ENCODE measurements at regions not wholly inside any gene's neighbourhood (a gene's known extent, or its start where the extent isn't known, plus 50 kb on each side); places are given as distances from the start of the nearest gene placed in this dataset.

DNA sequence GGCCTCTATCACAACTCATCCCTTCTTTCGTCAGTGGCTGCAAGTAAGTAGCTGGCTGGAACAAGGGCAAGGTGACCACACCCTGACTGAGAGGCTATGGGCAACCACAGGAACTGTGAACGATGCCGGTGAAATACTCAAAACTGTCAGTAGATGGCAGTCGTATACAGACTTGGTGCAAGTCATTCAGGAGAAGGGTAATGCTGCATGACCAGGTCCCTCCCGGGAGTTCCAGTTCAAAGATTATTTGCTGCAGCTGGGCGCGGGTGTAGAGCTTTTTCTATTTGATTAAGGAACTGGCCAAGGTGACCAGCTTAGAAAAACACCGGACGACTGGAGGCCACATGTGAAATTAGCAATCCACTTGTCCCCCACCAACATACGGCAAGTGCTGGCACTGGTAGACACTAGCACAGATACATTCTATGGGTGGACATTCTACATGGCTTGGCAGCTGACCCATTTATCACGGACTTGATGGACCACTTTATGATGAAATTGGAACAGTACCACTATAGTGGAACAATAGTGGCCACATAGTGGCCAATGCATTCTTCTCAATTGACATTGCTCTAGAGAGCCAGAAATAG, 726.6 kb downstream of the TRAM1L1 start:
- Mint-ChIP-seq H3K36me3 (no peaks in the 10 kb centered on the region), H3K27ac (no peak overlapping the region), H3K9me3 (peaks cover 0 to 5% (median 0%) of the 10 kb centered on the region in 5 donors), H3K27me3 (no peaks in the 10 kb centered on the region), H3K4me3 (no peak overlapping the region), H3K4me1 (no peaks in the 10 kb centered on the region)
- Histone ChIP-seq H3K9me3 (ENCODE audit: low read length) (no peaks in the 10 kb centered on the region), H3K4me3 (ENCODE audit: low read length) (no peak overlapping the region), H3K27ac (ENCODE audit: low read depth, low read length) (no peak overlapping the region), H3K27me3 (ENCODE audit: insufficient read depth, low read length, poor library complexity, severe bottlenecking) (no peaks in the 10 kb centered on the region), H3K36me3 (ENCODE audit: insufficient read depth, low read length) (no peaks in the 10 kb centered on the region), H3K4me1 (ENCODE audit: insufficient read depth, low read length) (no peaks in the 10 kb centered on the region)
- ChIA-PET POLR2A (no interaction called here), CTCF (no interaction called here)
- DNase-seq: no peak

DNA sequence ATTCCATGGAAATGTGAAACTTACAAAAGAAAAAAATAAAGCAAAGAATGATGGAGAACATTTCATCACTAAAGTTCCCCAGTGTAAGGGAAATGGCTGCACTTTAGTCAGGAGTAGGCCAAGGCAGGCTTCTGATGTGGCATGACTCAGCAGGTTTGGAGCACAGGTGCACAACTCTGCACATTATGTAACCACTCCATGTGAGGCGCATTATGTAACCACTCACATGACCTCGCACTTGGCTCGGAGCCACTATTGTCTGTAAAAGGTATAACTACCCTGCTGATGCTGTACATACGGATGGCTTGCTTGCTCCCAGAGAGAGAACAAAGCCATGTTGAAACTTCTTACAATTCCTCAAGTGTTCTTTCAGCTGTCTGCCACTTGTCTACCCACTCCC, 727.6 kb downstream of the TRAM1L1 start:
- Mint-ChIP-seq H3K4me1 (no peaks in the 10 kb centered on the region), H3K27ac (no peak overlapping the region), H3K36me3 (no peaks in the 10 kb centered on the region), H3K27me3 (no peaks in the 10 kb centered on the region), H3K9me3 (peaks cover 0 to 5% (median 0%) of the 10 kb centered on the region in 5 donors), H3K4me3 (no peak overlapping the region)
- ChIA-PET CTCF (no interaction called here), POLR2A (no interaction called here)
- Histone ChIP-seq H3K4me1 (ENCODE audit: insufficient read depth, low read length) (no peaks in the 10 kb centered on the region), H3K27me3 (ENCODE audit: insufficient read depth, low read length, poor library complexity, severe bottlenecking) (no peaks in the 10 kb centered on the region), H3K36me3 (ENCODE audit: insufficient read depth, low read length) (no peaks in the 10 kb centered on the region), H3K4me3 (ENCODE audit: low read length) (no peak overlapping the region), H3K27ac (ENCODE audit: low read depth, low read length) (no peak overlapping the region), H3K9me3 (ENCODE audit: low read length) (no peaks in the 10 kb centered on the region)
- no peak for DNase-seq

DNA sequence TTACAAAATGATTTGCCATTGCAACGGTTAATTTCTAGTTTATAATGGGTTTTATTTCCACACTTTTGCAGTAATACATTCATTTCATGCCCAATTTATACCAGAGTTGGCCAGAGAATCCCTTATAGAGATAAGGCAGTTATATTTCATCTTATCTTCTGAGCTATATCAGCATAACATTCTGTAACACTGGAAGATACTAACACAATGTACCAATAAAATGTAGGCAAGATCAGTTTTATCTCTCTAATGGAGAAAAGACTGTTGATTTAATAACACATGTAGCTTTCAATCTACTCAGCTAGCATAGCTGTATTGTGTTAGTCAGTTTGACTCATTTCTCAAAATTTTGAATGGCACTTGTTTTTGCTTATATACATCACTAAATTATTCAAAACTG, 738.6 kb downstream of the TRAM1L1 start:
- Histone ChIP-seq H3K4me3 (ENCODE audit: low read length) (no peak overlapping the region), H3K4me1 (ENCODE audit: insufficient read depth, low read length) (no peaks in the 10 kb centered on the region), H3K36me3 (ENCODE audit: insufficient read depth, low read length) (no peaks in the 10 kb centered on the region), H3K9me3 (ENCODE audit: low read length) (no peaks in the 10 kb centered on the region), H3K27ac (ENCODE audit: low read depth, low read length) (no peak overlapping the region), H3K27me3 (ENCODE audit: insufficient read depth, low read length, poor library complexity, severe bottlenecking) (no peaks in the 10 kb centered on the region)
- H3K4me1 Mint-ChIP-seq: no peaks in the 10 kb centered on the region
- DNase-seq: no peak
- no peak overlapping the region for H3K4me3 Mint-ChIP-seq
- H3K9me3 Mint-ChIP-seq: peaks cover 0 to 17% (median 3%) of the 10 kb centered on the region in 5 donors
- H3K27me3 Mint-ChIP-seq: no peaks in the 10 kb centered on the region
- H3K27ac Mint-ChIP-seq: no peak overlapping the region
- ChIA-PET POLR2A (no interaction called here), CTCF (no interaction called here)
- peaks cover 0 to 2% (median 0%) of the 10 kb centered on the region in 3 donors for H3K36me3 Mint-ChIP-seq

DNA sequence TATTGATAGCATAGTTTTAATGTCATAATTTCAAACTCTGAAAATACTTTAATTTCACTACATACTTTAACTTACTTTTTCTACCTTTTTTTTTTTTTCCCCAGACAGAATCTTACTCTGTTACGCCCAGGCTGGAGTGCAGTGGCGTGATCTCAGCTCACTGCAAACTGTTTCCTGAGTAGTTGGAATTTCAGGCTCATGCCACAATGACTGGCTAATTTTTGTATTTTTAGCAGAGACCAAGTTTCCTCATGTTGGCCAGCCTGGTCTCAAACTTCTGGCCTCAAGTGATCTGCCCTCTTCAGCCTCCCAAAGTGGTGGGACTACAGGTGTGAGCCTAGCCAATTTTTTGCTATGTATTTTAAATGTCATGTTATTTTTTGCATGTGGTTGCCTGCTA, 741.6 kb downstream of the TRAM1L1 start:
- H3K4me3 Mint-ChIP-seq: no peak overlapping the region
- Histone ChIP-seq H3K4me3 (ENCODE audit: low read length) (no peak overlapping the region), H3K36me3 (ENCODE audit: insufficient read depth, low read length) (no peaks in the 10 kb centered on the region), H3K4me1 (ENCODE audit: insufficient read depth, low read length) (no peaks in the 10 kb centered on the region), H3K9me3 (ENCODE audit: low read length) (no peaks in the 10 kb centered on the region), H3K27ac (ENCODE audit: low read depth, low read length) (no peak overlapping the region), H3K27me3 (ENCODE audit: insufficient read depth, low read length, poor library complexity, severe bottlenecking) (no peaks in the 10 kb centered on the region)
- no peak overlapping the region for H3K27ac Mint-ChIP-seq
- ChIA-PET CTCF (no interaction called here), POLR2A (no interaction called here)
- peaks cover 0 to 7% (median 0%) of the 10 kb centered on the region in 5 donors for H3K9me3 Mint-ChIP-seq
- H3K27me3 Mint-ChIP-seq: no peaks in the 10 kb centered on the region
- peaks cover 0 to 2% (median 0%) of the 10 kb centered on the region in 3 donors for H3K36me3 Mint-ChIP-seq
- no peak for DNase-seq
- H3K4me1 Mint-ChIP-seq: no peaks in the 10 kb centered on the region

DNA sequence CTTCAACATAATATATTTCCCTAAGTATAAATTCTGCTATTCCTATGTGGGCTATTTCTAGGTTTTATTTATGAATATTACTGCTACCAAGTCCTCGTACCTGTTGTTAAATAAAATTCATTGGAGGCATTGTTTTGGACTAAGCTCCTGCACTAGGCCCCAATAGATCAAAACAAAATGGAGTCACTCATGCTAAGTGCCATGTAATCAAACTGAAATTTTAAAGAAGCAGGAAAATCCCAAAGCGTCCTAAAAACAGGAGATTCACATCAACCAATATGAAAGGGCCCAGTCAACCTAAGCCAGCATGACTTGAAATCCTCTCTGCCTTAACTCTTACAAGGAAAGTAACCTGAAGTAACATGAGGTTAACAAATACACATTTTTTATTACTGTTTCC, 743.2 kb downstream of the TRAM1L1 start:
- no peak overlapping the region for H3K4me3 Mint-ChIP-seq

DNA sequence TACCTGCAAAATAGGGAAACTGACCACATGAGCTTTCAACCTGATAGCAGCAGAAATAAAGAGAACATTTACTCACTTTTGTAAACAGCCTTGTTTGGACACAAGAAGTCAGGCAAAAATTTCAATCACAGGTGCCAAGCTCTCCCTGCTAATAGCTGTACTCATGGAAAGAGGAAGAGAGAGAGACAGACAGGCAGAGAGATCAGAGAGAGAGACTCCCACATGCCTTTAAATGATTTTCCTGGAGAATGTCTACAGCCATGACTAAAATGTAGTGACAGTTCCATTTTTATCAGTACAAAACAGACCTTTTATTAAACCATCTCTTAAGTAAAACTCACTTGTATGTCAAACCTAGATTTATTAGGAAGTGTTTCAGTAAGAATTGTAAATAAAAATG, 752.9 kb downstream of the TRAM1L1 start:
- no peak for DNase-seq
- Histone ChIP-seq H3K36me3 (ENCODE audit: insufficient read depth, low read length) (no peaks in the 10 kb centered on the region), H3K4me1 (ENCODE audit: insufficient read depth, low read length) (no peaks in the 10 kb centered on the region), H3K27ac (ENCODE audit: low read depth, low read length) (no peak overlapping the region), H3K9me3 (ENCODE audit: low read length) (no peaks in the 10 kb centered on the region), H3K4me3 (ENCODE audit: low read length) (no peak overlapping the region), H3K27me3 (ENCODE audit: insufficient read depth, low read length, poor library complexity, severe bottlenecking) (no peaks in the 10 kb centered on the region)
- H3K36me3 Mint-ChIP-seq: no peaks in the 10 kb centered on the region
- POLR2A ChIA-PET: no interaction called here
- no peaks in the 10 kb centered on the region for H3K27me3 Mint-ChIP-seq
- peaks cover 0 to 8% (median 0%) of the 10 kb centered on the region in 5 donors for H3K9me3 Mint-ChIP-seq
- CTCF ChIA-PET: no interaction called here
- H3K27ac Mint-ChIP-seq: no peak overlapping the region
- H3K4me3 Mint-ChIP-seq: no peak overlapping the region
- H3K4me1 Mint-ChIP-seq: no peaks in the 10 kb centered on the region

More for the DNA sequence above, 743.2 kb downstream of the TRAM1L1 start:
- Mint-ChIP-seq H3K27me3 (no peaks in the 10 kb centered on the region), H3K9me3 (peaks cover 0 to 10% (median 0%) of the 10 kb centered on the region in 5 donors), H3K27ac (no peak overlapping the region), H3K36me3 (no peaks in the 10 kb centered on the region), H3K4me1 (no peaks in the 10 kb centered on the region)
- no peaks in the 10 kb centered on the region for H3K27me3 ChIP-seq (ENCODE audit: insufficient read depth, low read length, poor library complexity, severe bottlenecking)
- POLR2A ChIA-PET: no interaction called here
- H3K27ac ChIP-seq (ENCODE audit: low read depth, low read length): no peak overlapping the region
- no peak overlapping the region for H3K4me3 ChIP-seq (ENCODE audit: low read length)
- no peaks in the 10 kb centered on the region for H3K9me3 ChIP-seq (ENCODE audit: low read length)
- H3K4me1 ChIP-seq (ENCODE audit: insufficient read depth, low read length): no peaks in the 10 kb centered on the region
- no peak for DNase-seq
- H3K36me3 ChIP-seq (ENCODE audit: insufficient read depth, low read length): no peaks in the 10 kb centered on the region
- CTCF ChIA-PET: no interaction called here

DNA sequence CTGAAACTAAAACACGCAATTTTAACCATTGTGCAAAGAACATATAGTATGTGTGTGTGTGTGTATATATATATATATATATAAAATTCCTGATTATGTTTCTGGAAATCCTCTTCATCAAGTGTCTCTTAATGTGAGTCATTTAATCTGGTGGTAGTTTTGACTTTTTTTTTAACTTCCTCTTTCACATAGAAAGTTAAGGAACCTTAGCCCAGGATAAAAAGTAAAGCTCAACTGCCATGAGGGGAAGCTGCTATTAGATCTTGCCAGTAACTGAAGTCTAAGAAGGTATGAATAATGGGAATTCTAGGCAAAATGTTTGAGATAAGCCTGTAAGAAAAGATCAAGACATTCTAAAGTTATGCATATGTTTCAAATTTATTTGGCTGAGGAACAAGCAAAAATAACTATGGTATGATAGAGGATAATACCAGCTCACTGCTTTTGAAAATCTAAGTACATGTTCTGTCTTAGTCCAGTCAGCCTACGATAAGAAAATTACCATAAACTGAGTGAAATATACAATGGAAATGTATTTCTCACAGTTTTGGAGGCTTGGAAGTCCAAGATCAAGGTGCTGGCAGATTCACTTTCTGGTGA, 757.0 kb downstream of the TRAM1L1 start:
- Histone ChIP-seq H3K4me1 (ENCODE audit: insufficient read depth, low read length) (no peaks in the 10 kb centered on the region), H3K36me3 (ENCODE audit: insufficient read depth, low read length) (no peaks in the 10 kb centered on the region), H3K9me3 (ENCODE audit: low read length) (no peaks in the 10 kb centered on the region), H3K27me3 (ENCODE audit: insufficient read depth, low read length, poor library complexity, severe bottlenecking) (no peaks in the 10 kb centered on the region), H3K27ac (ENCODE audit: low read depth, low read length) (no peak overlapping the region), H3K4me3 (ENCODE audit: low read length) (no peak overlapping the region)
- DNase-seq: no peak
- H3K27ac Mint-ChIP-seq: no peak overlapping the region
- no peaks in the 10 kb centered on the region for H3K36me3 Mint-ChIP-seq
- H3K4me3 Mint-ChIP-seq: no peak overlapping the region
- no peaks in the 10 kb centered on the region for H3K27me3 Mint-ChIP-seq
- CTCF ChIA-PET: no interaction called here
- peaks cover 0 to 5% (median 0%) of the 10 kb centered on the region in 5 donors for H3K9me3 Mint-ChIP-seq
- POLR2A ChIA-PET: no interaction called here
- no peaks in the 10 kb centered on the region for H3K4me1 Mint-ChIP-seq

DNA sequence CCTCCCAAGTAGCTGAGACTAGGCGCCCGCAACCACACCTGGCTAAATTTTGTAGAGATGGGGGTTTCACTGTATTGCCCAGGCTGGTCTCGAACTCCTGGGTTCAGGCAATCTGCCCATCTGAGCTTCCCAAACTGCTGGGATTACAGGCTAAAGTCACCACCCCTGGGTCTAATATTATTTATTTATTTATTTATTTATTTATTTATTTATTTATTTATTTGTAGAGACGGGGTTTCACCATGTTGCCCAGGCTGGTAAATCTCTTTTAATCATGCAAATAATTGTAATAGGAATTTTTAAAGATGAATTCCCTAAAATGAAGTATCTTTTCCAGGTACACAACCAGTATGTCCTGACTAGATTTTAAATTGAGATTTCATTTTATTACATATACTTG, 761.8 kb downstream of the TRAM1L1 start:
- Mint-ChIP-seq H3K27me3 (no peaks in the 10 kb centered on the region), H3K9me3 (peaks cover 0 to 5% (median 0%) of the 10 kb centered on the region in 5 donors), H3K36me3 (no peaks in the 10 kb centered on the region), H3K27ac (no peak overlapping the region), H3K4me1 (no peaks in the 10 kb centered on the region), H3K4me3 (no peak overlapping the region)
- H3K9me3 ChIP-seq (ENCODE audit: low read length): no peaks in the 10 kb centered on the region
- H3K4me3 ChIP-seq (ENCODE audit: low read length): no peak overlapping the region
- H3K27ac ChIP-seq (ENCODE audit: low read depth, low read length): no peak overlapping the region
- no peaks in the 10 kb centered on the region for H3K36me3 ChIP-seq (ENCODE audit: insufficient read depth, low read length)
- no peak for DNase-seq
- no peaks in the 10 kb centered on the region for H3K4me1 ChIP-seq (ENCODE audit: insufficient read depth, low read length)
- CTCF ChIA-PET: no interaction called here
- no peaks in the 10 kb centered on the region for H3K27me3 ChIP-seq (ENCODE audit: insufficient read depth, low read length, poor library complexity, severe bottlenecking)
- POLR2A ChIA-PET: no interaction called here
